ENCODE measurements at regions not wholly inside any gene's neighbourhood (a gene's known extent, or its start where the extent isn't known, plus 50 kb on each side); places are given as distances from the start of the nearest gene placed in this dataset.
A peak's percentile ranks its signal among the peaks of the same experiment; 100 is the strongest.

GRCh38 chr14:76264384-76264783, 111.6 kb upstream of the ESRRB start:
- DNase-seq (ENCODE audit: low read depth, low spot score): no peak
- no peak overlapping the region for H3K4me3 ChIP-seq (ENCODE audit: low read depth, low read length)
- in situ Hi-C loops (cut with HindIII; ENCODE audit: low sequenced_read_pairs): no loop called here
- TF ChIP-seq CTCF (IDR thresholded peaks at IDR 0.05; ENCODE audit: low read depth, low read length): no peak

GRCh38 chr14:76267322-76268046, 108.5 kb upstream of the ESRRB start:
- H3K4me3 ChIP-seq (ENCODE audit: low read depth, low read length): peak overlapping the region; percentile 40
- in situ Hi-C loops (cut with HindIII; ENCODE audit: low sequenced_read_pairs): no loop called here
- peak; percentile 39 for DNase-seq (ENCODE audit: low read depth, low spot score)
- peak; percentile 36 for TF ChIP-seq CTCF (IDR thresholded peaks at IDR 0.05; ENCODE audit: low read depth, low read length)

GRCh38 chr14:76268047-76268431, 107.9 kb upstream of the ESRRB start:
- DNase-seq (ENCODE audit: low read depth, low spot score): no peak
- TF ChIP-seq CTCF (IDR thresholded peaks at IDR 0.05; ENCODE audit: low read depth, low read length): no peak
- in situ Hi-C loops (cut with HindIII; ENCODE audit: low sequenced_read_pairs): no loop called here
- H3K4me3 ChIP-seq (ENCODE audit: low read depth, low read length): peak overlapping the region; percentile 40

- no peak for TF ChIP-seq CTCF (IDR thresholded peaks at IDR 0.05; ENCODE audit: low read depth, low read length)
- in situ Hi-C loops (cut with HindIII; ENCODE audit: low sequenced_read_pairs): no loop called here
- no peak overlapping the region for H3K4me3 ChIP-seq (ENCODE audit: low read depth, low read length)
- DNase-seq (ENCODE audit: low read depth, low spot score): no peak
Observed at GRCh38 chr14:76268700-76269099, 107.2 kb upstream of the ESRRB start.

GRCh38 chr14:76271041-76271755, 104.7 kb upstream of the ESRRB start:
- DNase-seq (ENCODE audit: low read depth, low spot score): no peak
- no peak for TF ChIP-seq CTCF (IDR thresholded peaks at IDR 0.05; ENCODE audit: low read depth, low read length)
- in situ Hi-C loops (cut with HindIII; ENCODE audit: low sequenced_read_pairs): no loop called here
- no peak overlapping the region for H3K4me3 ChIP-seq (ENCODE audit: low read depth, low read length)

- DNase-seq (ENCODE audit: low read depth, low spot score): no peak
- no peak overlapping the region for H3K4me3 ChIP-seq (ENCODE audit: low read depth, low read length)
- in situ Hi-C loops (cut with HindIII; ENCODE audit: low sequenced_read_pairs): no loop called here
- TF ChIP-seq CTCF (IDR thresholded peaks at IDR 0.05; ENCODE audit: low read depth, low read length): no peak
Observed at GRCh38 chr14:76272349-76272748, 103.6 kb upstream of the ESRRB start.

Data from astrocyte of the spinal cord (primary cell).